ENCODE measurements at regions not wholly inside any gene's neighbourhood (a gene's known extent, or its start where the extent isn't known, plus 50 kb on each side); places are given as distances from the start of the nearest gene placed in this dataset.
"Not testable (repeated sequence)": the region's sequence is repeated elsewhere in the genome, so short reads cannot be mapped to it uniquely, and the experiment has no call there.

GRCh38 chr13:94816256-94816655, 103.9 kb upstream of the SOX21 start:
- H3K9ac ChIP-seq (ENCODE audit: low read length): no peak overlapping the region
- no peaks in the 10 kb centered on the region for H3K9me3 ChIP-seq (ENCODE audit: control insufficient read depth, low read length)
- no peak for DNase-seq (ENCODE audit: low read depth)
- H3K36me3 ChIP-seq (ENCODE audit: control insufficient read depth, insufficient read depth, low read length, severe bottlenecking): no peaks in the 10 kb centered on the region
- no peaks in the 10 kb centered on the region for H3K4me1 ChIP-seq (ENCODE audit: control insufficient read depth, insufficient read depth, low read length)
- H3K4me3 ChIP-seq (ENCODE audit: low read length): no peak overlapping the region
- no peaks in the 10 kb centered on the region for H3K27me3 ChIP-seq (replicated peaks; ENCODE audit: control insufficient read depth, insufficient read depth, low read length)

- H3K27me3 ChIP-seq (replicated peaks; ENCODE audit: control insufficient read depth, insufficient read depth, low read length): peaks cover 4% of the 10 kb centered on the region
- no peak for DNase-seq (ENCODE audit: low read depth)
- no peaks in the 10 kb centered on the region for H3K9me3 ChIP-seq (ENCODE audit: control insufficient read depth, low read length)
- H3K4me3 ChIP-seq (ENCODE audit: low read length): no peak overlapping the region
- no peaks in the 10 kb centered on the region for H3K36me3 ChIP-seq (ENCODE audit: control insufficient read depth, insufficient read depth, low read length, severe bottlenecking)
- no peak overlapping the region for H3K9ac ChIP-seq (ENCODE audit: low read length)
- H3K4me1 ChIP-seq (ENCODE audit: control insufficient read depth, insufficient read depth, low read length): no peaks in the 10 kb centered on the region
Measured at GRCh38 chr13:94813920-94814475, 101.7 kb upstream of the SOX21 start.

GRCh38 chr13:94811753-94812152, 99.4 kb upstream of the SOX21 start:
- Histone ChIP-seq H3K4me1 (ENCODE audit: control insufficient read depth, insufficient read depth, low read length) (no peaks in the 10 kb centered on the region), H3K9ac (ENCODE audit: low read length) (no peak overlapping the region), H3K27me3 (replicated peaks; ENCODE audit: control insufficient read depth, insufficient read depth, low read length) (peaks cover 4% of the 10 kb centered on the region), H3K36me3 (ENCODE audit: control insufficient read depth, insufficient read depth, low read length, severe bottlenecking) (no peaks in the 10 kb centered on the region), H3K9me3 (ENCODE audit: control insufficient read depth, low read length) (no peaks in the 10 kb centered on the region), H3K4me3 (ENCODE audit: low read length) (no peak overlapping the region)
- DNase-seq (ENCODE audit: low read depth): no peak

- DNase-seq (ENCODE audit: low read depth): no peak
- Histone ChIP-seq H3K27me3 (replicated peaks; ENCODE audit: control insufficient read depth, insufficient read depth, low read length) (peaks cover 14% of the 10 kb centered on the region), H3K4me3 (ENCODE audit: low read length) (no peak overlapping the region), H3K36me3 (ENCODE audit: control insufficient read depth, insufficient read depth, low read length, severe bottlenecking) (no peaks in the 10 kb centered on the region), H3K4me1 (ENCODE audit: control insufficient read depth, insufficient read depth, low read length) (peaks cover 13% of the 10 kb centered on the region), H3K9ac (ENCODE audit: low read length) (no peak overlapping the region), H3K9me3 (ENCODE audit: control insufficient read depth, low read length) (no peaks in the 10 kb centered on the region)
Measured at GRCh38 chr13:94800423-94800822, 88.1 kb upstream of the SOX21 start.

GRCh38 chr13:94799299-94799698, 87.0 kb upstream of the SOX21 start:
- Histone ChIP-seq H3K36me3 (ENCODE audit: control insufficient read depth, insufficient read depth, low read length, severe bottlenecking) (no peaks in the 10 kb centered on the region), H3K4me3 (ENCODE audit: low read length) (no peak overlapping the region), H3K4me1 (ENCODE audit: control insufficient read depth, insufficient read depth, low read length) (peaks cover 13% of the 10 kb centered on the region), H3K9ac (ENCODE audit: low read length) (no peak overlapping the region), H3K27me3 (replicated peaks; ENCODE audit: control insufficient read depth, insufficient read depth, low read length) (peaks cover 8% of the 10 kb centered on the region), H3K9me3 (ENCODE audit: control insufficient read depth, low read length) (no peaks in the 10 kb centered on the region)
- DNase-seq (ENCODE audit: low read depth): no peak

GRCh38 chr13:94798738-94799137, 86.4 kb upstream of the SOX21 start:
- H3K4me3 ChIP-seq (ENCODE audit: low read length): no peak overlapping the region
- H3K27me3 ChIP-seq (replicated peaks; ENCODE audit: control insufficient read depth, insufficient read depth, low read length): peaks cover 4% of the 10 kb centered on the region
- no peak overlapping the region for H3K9ac ChIP-seq (ENCODE audit: low read length)
- no peak for DNase-seq (ENCODE audit: low read depth)
- H3K4me1 ChIP-seq (ENCODE audit: control insufficient read depth, insufficient read depth, low read length): peaks cover 13% of the 10 kb centered on the region
- H3K9me3 ChIP-seq (ENCODE audit: control insufficient read depth, low read length): no peaks in the 10 kb centered on the region
- no peaks in the 10 kb centered on the region for H3K36me3 ChIP-seq (ENCODE audit: control insufficient read depth, insufficient read depth, low read length, severe bottlenecking)

- H3K4me1 ChIP-seq (ENCODE audit: control insufficient read depth, insufficient read depth, low read length): peaks cover 9% of the 10 kb centered on the region
Measured at GRCh38 chr13:94795292-94795691, 82.9 kb upstream of the SOX21 start.

GRCh38 chr13:94786246-94786645, 73.9 kb upstream of the SOX21 start:
- not testable (repeated sequence) for H3K27me3 ChIP-seq (replicated peaks; ENCODE audit: control insufficient read depth, insufficient read depth, low read length); H3K4me3 ChIP-seq (ENCODE audit: low read length); H3K4me1 ChIP-seq (ENCODE audit: control insufficient read depth, insufficient read depth, low read length); DNase-seq (ENCODE audit: low read depth); H3K9ac ChIP-seq (ENCODE audit: low read length); H3K36me3 ChIP-seq (ENCODE audit: control insufficient read depth, insufficient read depth, low read length, severe bottlenecking); H3K9me3 ChIP-seq (ENCODE audit: control insufficient read depth, low read length)

More at GRCh38 chr13:94795292-94795691, 82.9 kb upstream of the SOX21 start:
- H3K36me3 ChIP-seq (ENCODE audit: control insufficient read depth, insufficient read depth, low read length, severe bottlenecking): no peaks in the 10 kb centered on the region
- DNase-seq (ENCODE audit: low read depth): no peak
- peaks cover 9% of the 10 kb centered on the region for H3K27me3 ChIP-seq (replicated peaks; ENCODE audit: control insufficient read depth, insufficient read depth, low read length)
- H3K9me3 ChIP-seq (ENCODE audit: control insufficient read depth, low read length): no peaks in the 10 kb centered on the region
- no peak overlapping the region for H3K4me3 ChIP-seq (ENCODE audit: low read length)
- H3K9ac ChIP-seq (ENCODE audit: low read length): no peak overlapping the region

GRCh38 chr13:94784066-94784465, 71.7 kb upstream of the SOX21 start:
- no peaks in the 10 kb centered on the region for H3K36me3 ChIP-seq (ENCODE audit: control insufficient read depth, insufficient read depth, low read length, severe bottlenecking)
- H3K4me3 ChIP-seq (ENCODE audit: low read length): no peak overlapping the region
- peak; percentile 9 for DNase-seq (ENCODE audit: low read depth)
- H3K4me1 ChIP-seq (ENCODE audit: control insufficient read depth, insufficient read depth, low read length): no peaks in the 10 kb centered on the region
- no peak overlapping the region for H3K9ac ChIP-seq (ENCODE audit: low read length)
- no peaks in the 10 kb centered on the region for H3K9me3 ChIP-seq (ENCODE audit: control insufficient read depth, low read length)
- H3K27me3 ChIP-seq (replicated peaks; ENCODE audit: control insufficient read depth, insufficient read depth, low read length): no peaks in the 10 kb centered on the region

- no peaks in the 10 kb centered on the region for H3K9me3 ChIP-seq (ENCODE audit: control insufficient read depth, low read length)
- H3K27me3 ChIP-seq (replicated peaks; ENCODE audit: control insufficient read depth, insufficient read depth, low read length): no peaks in the 10 kb centered on the region
- no peak overlapping the region for H3K9ac ChIP-seq (ENCODE audit: low read length)
- DNase-seq (ENCODE audit: low read depth): no peak
- no peak overlapping the region for H3K4me3 ChIP-seq (ENCODE audit: low read length)
- no peaks in the 10 kb centered on the region for H3K4me1 ChIP-seq (ENCODE audit: control insufficient read depth, insufficient read depth, low read length)
- H3K36me3 ChIP-seq (ENCODE audit: control insufficient read depth, insufficient read depth, low read length, severe bottlenecking): no peaks in the 10 kb centered on the region
Measured at GRCh38 chr13:94783489-94783888, 71.1 kb upstream of the SOX21 start.

GRCh38 chr13:94780421-94780820, 68.1 kb upstream of the SOX21 start:
- H3K9me3 ChIP-seq (ENCODE audit: control insufficient read depth, low read length): no peaks in the 10 kb centered on the region
- H3K27me3 ChIP-seq (replicated peaks; ENCODE audit: control insufficient read depth, insufficient read depth, low read length): peaks cover 3% of the 10 kb centered on the region
- no peaks in the 10 kb centered on the region for H3K36me3 ChIP-seq (ENCODE audit: control insufficient read depth, insufficient read depth, low read length, severe bottlenecking)
- no peak overlapping the region for H3K4me3 ChIP-seq (ENCODE audit: low read length)
- H3K4me1 ChIP-seq (ENCODE audit: control insufficient read depth, insufficient read depth, low read length): no peaks in the 10 kb centered on the region
- DNase-seq (ENCODE audit: low read depth): no peak
- no peak overlapping the region for H3K9ac ChIP-seq (ENCODE audit: low read length)

- H3K4me1 ChIP-seq (ENCODE audit: control insufficient read depth, insufficient read depth, low read length): no peaks in the 10 kb centered on the region
- DNase-seq (ENCODE audit: low read depth): no peak
- H3K9ac ChIP-seq (ENCODE audit: low read length): no peak overlapping the region
- no peak overlapping the region for H3K4me3 ChIP-seq (ENCODE audit: low read length)
- H3K9me3 ChIP-seq (ENCODE audit: control insufficient read depth, low read length): no peaks in the 10 kb centered on the region
- peaks cover 3% of the 10 kb centered on the region for H3K27me3 ChIP-seq (replicated peaks; ENCODE audit: control insufficient read depth, insufficient read depth, low read length)
- no peaks in the 10 kb centered on the region for H3K36me3 ChIP-seq (ENCODE audit: control insufficient read depth, insufficient read depth, low read length, severe bottlenecking)
Measured at GRCh38 chr13:94778986-94779385, 66.6 kb upstream of the SOX21 start.
